HL-60 (cell line): ENCODE measurements at regions not wholly inside any gene's neighbourhood (a gene's known extent, or its start where the extent isn't known, plus 50 kb on each side); places are given as distances from the start of the nearest gene placed in this dataset.

Experiments used
- DNase-seq, 2 experiments: peaks; one replicate each; pipeline ENCODE4 v3.0.0-alpha.2; 2010 to 2020; ENCODE audit warnings: low read depth in 1 of 2, low spot score in 1 of 2
- H3K27ac ChIP-seq: fragments of 250-450 bp; sonication (Bioruptor Pico); replicated peaks from 2 replicates; pipeline ENCODE4 v1.5.1; 2020; ENCODE audit warnings: mild to moderate bottlenecking, moderate library complexity
- H3K27me3 ChIP-seq: fragments of 250-450 bp; sonication (Bioruptor Pico); 2 replicates; pipeline ENCODE4 v1.5.1; 2021; ENCODE audit warnings: mild to moderate bottlenecking, moderate library complexity; ENCODE audit not compliant: insufficient read depth, poor library complexity, severe bottlenecking
- H3K4me3 ChIP-seq: replicated peaks from 2 replicates; pipeline ENCODE4 v1.5.1; 2011; ENCODE audit warnings: mild to moderate bottlenecking, control low read depth, low read length; ENCODE audit not compliant: insufficient read depth
- GABPA ChIP-seq: IDR thresholded peaks from 2 replicates; pipeline ENCODE4 v1.6.1; 2012; ENCODE audit warnings: low read depth
- POLR2AphosphoS5 ChIP-seq: IDR thresholded peaks from 2 replicates; pipeline ENCODE4 v1.6.1; 2012; ENCODE audit warnings: low read depth
- SPI1 ChIP-seq: IDR thresholded peaks from 2 replicates; pipeline ENCODE4 v1.6.1; 2012; ENCODE audit warnings: low read depth, mild to moderate bottlenecking, borderline replicate concordance
- TF ChIP-seq, protein P1 (sequence below): IDR thresholded peaks from one replicate; pipeline ENCODE4 v1.5.1; 2011; ENCODE audit warnings: low read length, control low read depth, inconsistent platforms; ENCODE audit not compliant: insufficient read depth
- TF ChIP-seq, protein P2 (sequence below): IDR thresholded peaks from 2 replicates; pipeline ENCODE4 v1.6.1; 2012; ENCODE audit warnings: low read depth; ENCODE audit not compliant: insufficient replicate concordance

DNA sequence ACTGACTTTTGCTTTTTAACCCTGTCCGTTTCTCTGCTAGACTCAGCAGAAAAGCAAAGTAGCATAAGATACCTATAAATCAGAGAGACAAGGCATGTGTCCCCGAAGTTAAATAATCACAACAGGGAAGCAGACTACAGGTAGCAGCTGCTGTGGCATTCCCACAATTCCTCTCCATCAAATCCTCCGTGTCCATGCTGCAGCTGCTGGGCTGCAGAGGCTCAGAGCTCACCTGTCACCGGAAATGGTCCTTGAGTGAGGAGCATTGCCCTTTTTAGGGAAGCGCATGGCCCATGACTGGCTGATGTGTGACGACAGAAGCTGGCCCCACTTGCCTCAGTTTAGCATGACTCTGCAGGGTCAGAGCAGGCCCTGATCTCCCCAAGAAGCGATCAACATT is 125.0 kb downstream of the MSX2 start:
- H3K4me3 ChIP-seq: no peak overlapping the region
- H3K27ac ChIP-seq: no peak overlapping the region
- no peak for DNase-seq
- no peak for TF ChIP-seq SPI1
- TF ChIP-seq, protein P1, sequence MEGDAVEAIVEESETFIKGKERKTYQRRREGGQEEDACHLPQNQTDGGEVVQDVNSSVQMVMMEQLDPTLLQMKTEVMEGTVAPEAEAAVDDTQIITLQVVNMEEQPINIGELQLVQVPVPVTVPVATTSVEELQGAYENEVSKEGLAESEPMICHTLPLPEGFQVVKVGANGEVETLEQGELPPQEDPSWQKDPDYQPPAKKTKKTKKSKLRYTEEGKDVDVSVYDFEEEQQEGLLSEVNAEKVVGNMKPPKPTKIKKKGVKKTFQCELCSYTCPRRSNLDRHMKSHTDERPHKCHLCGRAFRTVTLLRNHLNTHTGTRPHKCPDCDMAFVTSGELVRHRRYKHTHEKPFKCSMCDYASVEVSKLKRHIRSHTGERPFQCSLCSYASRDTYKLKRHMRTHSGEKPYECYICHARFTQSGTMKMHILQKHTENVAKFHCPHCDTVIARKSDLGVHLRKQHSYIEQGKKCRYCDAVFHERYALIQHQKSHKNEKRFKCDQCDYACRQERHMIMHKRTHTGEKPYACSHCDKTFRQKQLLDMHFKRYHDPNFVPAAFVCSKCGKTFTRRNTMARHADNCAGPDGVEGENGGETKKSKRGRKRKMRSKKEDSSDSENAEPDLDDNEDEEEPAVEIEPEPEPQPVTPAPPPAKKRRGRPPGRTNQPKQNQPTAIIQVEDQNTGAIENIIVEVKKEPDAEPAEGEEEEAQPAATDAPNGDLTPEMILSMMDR: no peak
- TF ChIP-seq, protein P2, sequence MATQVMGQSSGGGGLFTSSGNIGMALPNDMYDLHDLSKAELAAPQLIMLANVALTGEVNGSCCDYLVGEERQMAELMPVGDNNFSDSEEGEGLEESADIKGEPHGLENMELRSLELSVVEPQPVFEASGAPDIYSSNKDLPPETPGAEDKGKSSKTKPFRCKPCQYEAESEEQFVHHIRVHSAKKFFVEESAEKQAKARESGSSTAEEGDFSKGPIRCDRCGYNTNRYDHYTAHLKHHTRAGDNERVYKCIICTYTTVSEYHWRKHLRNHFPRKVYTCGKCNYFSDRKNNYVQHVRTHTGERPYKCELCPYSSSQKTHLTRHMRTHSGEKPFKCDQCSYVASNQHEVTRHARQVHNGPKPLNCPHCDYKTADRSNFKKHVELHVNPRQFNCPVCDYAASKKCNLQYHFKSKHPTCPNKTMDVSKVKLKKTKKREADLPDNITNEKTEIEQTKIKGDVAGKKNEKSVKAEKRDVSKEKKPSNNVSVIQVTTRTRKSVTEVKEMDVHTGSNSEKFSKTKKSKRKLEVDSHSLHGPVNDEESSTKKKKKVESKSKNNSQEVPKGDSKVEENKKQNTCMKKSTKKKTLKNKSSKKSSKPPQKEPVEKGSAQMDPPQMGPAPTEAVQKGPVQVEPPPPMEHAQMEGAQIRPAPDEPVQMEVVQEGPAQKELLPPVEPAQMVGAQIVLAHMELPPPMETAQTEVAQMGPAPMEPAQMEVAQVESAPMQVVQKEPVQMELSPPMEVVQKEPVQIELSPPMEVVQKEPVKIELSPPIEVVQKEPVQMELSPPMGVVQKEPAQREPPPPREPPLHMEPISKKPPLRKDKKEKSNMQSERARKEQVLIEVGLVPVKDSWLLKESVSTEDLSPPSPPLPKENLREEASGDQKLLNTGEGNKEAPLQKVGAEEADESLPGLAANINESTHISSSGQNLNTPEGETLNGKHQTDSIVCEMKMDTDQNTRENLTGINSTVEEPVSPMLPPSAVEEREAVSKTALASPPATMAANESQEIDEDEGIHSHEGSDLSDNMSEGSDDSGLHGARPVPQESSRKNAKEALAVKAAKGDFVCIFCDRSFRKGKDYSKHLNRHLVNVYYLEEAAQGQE: no peak
- TF ChIP-seq GABPA: no peak
- TF ChIP-seq POLR2AphosphoS5: no peak
- no peaks in the 10 kb centered on the region for H3K27me3 ChIP-seq

DNA sequence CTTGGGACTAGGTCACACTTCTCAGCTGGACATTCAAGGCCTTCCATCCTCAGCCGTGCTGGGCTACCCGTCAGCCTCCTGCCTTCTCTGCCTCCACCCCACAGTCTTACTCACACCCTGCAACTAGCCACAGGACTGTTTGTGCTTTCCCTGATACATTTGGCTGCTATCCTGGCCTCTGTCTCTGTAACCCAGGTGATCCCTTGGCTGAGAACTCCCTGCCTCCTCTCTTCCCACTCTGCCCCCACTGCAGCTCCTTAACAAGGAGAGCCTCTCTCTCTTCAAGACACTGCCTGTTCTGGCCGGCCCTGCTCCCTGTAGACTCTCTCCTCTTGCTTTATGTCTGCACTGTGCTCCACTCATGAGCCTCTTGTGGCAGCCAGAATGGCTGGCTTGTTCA is 120.6 kb downstream of the MSX2 start:
- Histone ChIP-seq H3K4me3 (no peak overlapping the region), H3K27me3 (no peaks in the 10 kb centered on the region), H3K27ac (no peak overlapping the region)
- no peak for DNase-seq
- TF ChIP-seq, protein P1: no peak
- TF ChIP-seq GABPA: no peak
- TF ChIP-seq, protein P2: no peak
- no peak for TF ChIP-seq SPI1
- no peak for TF ChIP-seq POLR2AphosphoS5

DNA sequence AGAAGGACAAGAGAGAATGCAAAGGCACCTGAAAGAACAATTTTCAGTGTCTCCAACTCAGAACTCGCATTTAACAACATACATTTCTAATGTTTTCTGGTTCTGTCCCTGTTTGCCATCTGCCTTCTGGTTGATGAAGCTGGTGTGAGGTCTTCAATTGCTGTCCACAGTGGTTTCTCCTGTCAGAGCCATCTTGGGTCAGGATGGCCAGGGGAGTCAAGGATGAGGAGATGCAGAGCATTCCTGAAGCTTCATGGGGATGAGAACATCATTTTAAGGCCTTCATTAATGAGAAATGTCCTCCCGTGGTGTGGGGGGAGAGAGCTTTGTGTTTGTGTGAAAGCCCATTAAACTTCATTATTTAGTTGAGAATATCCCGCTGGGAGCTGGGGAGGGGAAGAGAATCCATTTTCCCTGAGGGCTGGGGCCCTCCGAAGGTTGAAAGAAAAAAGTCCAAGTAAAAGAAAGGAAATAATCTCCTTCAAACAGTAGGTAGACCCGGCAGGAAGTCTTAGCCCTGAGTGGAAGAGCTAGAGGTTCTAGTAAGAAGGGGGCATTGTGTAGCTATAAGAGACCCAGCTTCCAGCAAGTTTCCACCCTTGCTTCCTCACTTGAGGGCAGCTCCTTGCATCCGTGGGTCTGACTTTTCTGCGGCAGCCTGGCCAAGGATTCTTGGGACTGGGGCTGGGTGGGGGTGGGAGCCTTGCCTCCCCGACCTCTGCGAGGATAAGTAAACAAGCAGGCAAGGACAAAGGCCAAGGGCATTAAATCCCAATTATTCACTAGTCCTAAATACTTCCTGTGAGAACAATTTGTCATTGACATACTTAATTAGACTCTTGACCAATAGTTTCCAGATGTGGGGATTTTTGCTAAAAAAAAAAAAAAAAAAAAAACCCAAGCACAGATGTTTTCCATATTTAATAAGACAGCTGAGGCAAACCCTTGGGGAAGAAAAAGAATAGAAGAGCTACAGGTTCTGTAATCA is 119.2 kb downstream of the MSX2 start:
- TF ChIP-seq POLR2AphosphoS5: no peak
- no peak for TF ChIP-seq GABPA
- TF ChIP-seq, protein P1: no peak
- TF ChIP-seq, protein P2: no peak
- no peak for TF ChIP-seq SPI1
- H3K27ac ChIP-seq: no peak overlapping the region
- H3K4me3 ChIP-seq: no peak overlapping the region
- no peak for DNase-seq
- no peaks in the 10 kb centered on the region for H3K27me3 ChIP-seq
